Mucosa of descending colon (tissue), 3 donors: ENCODE measurements at regions not wholly inside any gene's neighbourhood (a gene's known extent, or its start where the extent isn't known, plus 50 kb on each side); places are given as distances from the start of the nearest gene placed in this dataset.

Experiments
- ATAC-seq: fragments of 200-7000 bp; cut with Tn5 transposase; one replicate; pipeline ENCODE4 v1.9.1; 2020; ENCODE audit warnings: mild to moderate bottlenecking, moderate library complexity
- DNase-seq, 3 donors: peaks; one replicate each; pipeline ENCODE4 v3.0.0-alpha.2; 2020
- H3K36me3 ChIP-seq: fragments of 200-600 bp; one replicate; pipeline ENCODE4 v1.8.0; 2021; ENCODE audit warnings: low read depth, mild to moderate bottlenecking
- H3K4me1 ChIP-seq: fragments of 200-600 bp; one replicate; pipeline ENCODE4 v1.8.0; 2021; ENCODE audit warnings: low read depth, mild to moderate bottlenecking
- H3K4me3 ChIP-seq: fragments of 200-600 bp; one replicate; pipeline ENCODE4 v1.8.0; 2021; ENCODE audit warnings: mild to moderate bottlenecking
- H3K9me3 ChIP-seq: fragments of 200-600 bp; one replicate; pipeline ENCODE4 v1.8.0; 2021; ENCODE audit warnings: mild to moderate bottlenecking
- intact Hi-C, 2 donors: fragments of 100-400 bp; cut with DNase I in 1 of 2; cut with micrococcal nuclease in 1 of 2; formaldehyde crosslinking; loops; one replicate each; pipeline versions ENCODE4 v1.11.0 to v1.11.1; 2022; cut with DNase I, micrococcal nuclease
- TF ChIP-seq, protein P1 (sequence below): fragments of 200-600 bp; IDR thresholded peaks from one replicate; pipeline ENCODE4 v1.8.0; 2022; ENCODE audit warnings: antibody characterized with exemption, mild to moderate bottlenecking
- donor health status: DM: no; HTN: no; CAD: no; lungs with moderate emphysema.
- donor health status: DM: no; HTN: no; CAD: no.
- donor health status: DM: no; HTN: yes; CAD: no.

DNA sequence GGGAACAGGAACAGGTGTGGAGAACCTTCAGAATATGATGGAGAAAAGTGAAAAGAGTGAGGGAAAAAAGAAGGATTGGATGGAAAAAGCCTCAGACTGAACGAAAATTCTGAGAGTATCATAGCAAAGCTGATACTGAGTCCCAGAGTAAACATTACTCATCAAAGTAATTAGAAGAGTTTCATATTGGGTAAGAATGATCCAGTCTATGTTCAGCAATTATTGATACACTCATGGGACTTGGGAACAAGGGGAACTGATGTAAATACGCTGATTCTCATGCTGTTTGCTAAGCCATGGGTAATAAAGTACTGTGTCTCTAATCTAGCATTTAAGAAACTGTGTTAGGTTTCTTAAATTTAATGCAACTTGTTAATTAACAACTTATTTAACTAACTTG lies 219.9 kb upstream of the NOL4 start:
- Histone ChIP-seq H3K4me1 (no peaks in the 10 kb centered on the region), H3K4me3 (no peak overlapping the region), H3K9me3 (no peaks in the 10 kb centered on the region), H3K36me3 (no peaks in the 10 kb centered on the region)
- DNase-seq (no peak), ATAC-seq (no peak)
- TF ChIP-seq, protein P1, sequence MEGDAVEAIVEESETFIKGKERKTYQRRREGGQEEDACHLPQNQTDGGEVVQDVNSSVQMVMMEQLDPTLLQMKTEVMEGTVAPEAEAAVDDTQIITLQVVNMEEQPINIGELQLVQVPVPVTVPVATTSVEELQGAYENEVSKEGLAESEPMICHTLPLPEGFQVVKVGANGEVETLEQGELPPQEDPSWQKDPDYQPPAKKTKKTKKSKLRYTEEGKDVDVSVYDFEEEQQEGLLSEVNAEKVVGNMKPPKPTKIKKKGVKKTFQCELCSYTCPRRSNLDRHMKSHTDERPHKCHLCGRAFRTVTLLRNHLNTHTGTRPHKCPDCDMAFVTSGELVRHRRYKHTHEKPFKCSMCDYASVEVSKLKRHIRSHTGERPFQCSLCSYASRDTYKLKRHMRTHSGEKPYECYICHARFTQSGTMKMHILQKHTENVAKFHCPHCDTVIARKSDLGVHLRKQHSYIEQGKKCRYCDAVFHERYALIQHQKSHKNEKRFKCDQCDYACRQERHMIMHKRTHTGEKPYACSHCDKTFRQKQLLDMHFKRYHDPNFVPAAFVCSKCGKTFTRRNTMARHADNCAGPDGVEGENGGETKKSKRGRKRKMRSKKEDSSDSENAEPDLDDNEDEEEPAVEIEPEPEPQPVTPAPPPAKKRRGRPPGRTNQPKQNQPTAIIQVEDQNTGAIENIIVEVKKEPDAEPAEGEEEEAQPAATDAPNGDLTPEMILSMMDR = no peak
- intact Hi-C loops = no loop called here

DNA sequence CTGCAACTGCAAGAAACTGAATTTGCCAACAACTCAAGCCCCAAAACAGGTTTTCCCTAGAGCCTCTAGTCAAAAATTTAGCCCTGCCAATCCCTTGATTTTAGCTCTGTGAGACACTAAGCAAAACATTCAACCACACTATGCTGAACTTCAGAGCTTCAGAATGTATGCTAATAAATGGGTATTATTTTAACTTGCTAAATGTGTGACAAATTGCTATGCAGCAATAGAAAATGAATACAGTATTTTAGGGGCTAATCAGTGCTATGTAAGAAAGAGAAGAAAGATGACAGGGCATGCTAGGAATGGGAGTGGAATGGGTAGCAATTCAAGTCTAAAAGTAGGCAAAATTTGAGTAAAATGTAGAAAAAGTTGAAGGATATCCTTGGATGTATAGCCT lies 223.9 kb upstream of the NOL4 start:
- no peak for DNase-seq
- no peak for ATAC-seq
- TF ChIP-seq, protein P1 = no peak
- H3K4me3 ChIP-seq = no peak overlapping the region
- no peaks in the 10 kb centered on the region for H3K4me1 ChIP-seq
- no peaks in the 10 kb centered on the region for H3K36me3 ChIP-seq
- H3K9me3 ChIP-seq = no peaks in the 10 kb centered on the region
- intact Hi-C loops = no loop called here

DNA sequence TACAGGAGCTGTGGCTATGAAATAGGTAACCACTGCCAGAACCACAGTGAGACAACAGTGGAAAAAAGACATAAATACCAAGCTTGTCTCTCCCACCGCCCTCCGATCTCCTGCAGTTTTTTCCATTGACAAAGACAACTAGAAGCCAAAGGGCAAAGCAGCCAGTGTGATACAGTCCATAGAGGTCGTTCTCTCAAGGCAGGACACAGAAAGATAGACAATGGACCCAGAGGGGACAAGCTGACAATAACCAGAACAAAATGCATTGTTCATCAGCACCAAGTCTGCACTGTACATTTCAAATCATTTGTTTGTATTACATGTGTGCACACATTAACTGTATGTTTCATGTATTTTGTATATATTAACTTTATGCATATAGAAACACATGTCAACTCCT lies 233.0 kb upstream of the NOL4 start:
- no peaks in the 10 kb centered on the region for H3K9me3 ChIP-seq
- intact Hi-C loops = no loop called here
- no peaks in the 10 kb centered on the region for H3K4me1 ChIP-seq
- no peak for ATAC-seq
- no peak for DNase-seq
- no peak overlapping the region for H3K4me3 ChIP-seq
- no peaks in the 10 kb centered on the region for H3K36me3 ChIP-seq
- TF ChIP-seq, protein P1 = no peak

DNA sequence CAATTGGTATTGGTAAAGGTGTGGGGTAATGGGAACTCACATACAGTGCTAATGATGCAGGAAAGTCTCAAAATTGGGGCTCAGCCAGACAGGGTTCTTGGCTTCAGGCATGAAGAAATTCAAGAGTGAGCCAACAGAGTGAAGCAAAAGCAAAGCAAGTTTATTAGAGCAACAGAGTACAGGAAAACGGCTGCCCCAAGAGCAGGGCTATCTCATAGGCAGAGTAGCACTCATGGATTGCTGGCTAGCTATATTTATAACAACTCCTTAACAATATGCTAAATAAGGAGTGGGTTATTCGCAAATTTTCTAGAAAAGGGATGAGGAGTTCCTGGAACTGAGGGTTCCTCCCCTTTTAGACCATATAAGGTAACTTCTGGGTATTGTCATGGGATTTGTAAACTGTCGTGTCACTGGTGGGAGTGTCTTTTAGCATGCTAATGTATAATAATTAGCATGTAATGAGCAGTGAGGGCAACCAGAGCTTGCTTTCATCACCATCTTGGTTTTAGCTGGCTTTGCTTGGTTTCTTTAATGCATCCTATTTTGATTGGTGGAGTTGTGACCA lies 233.8 kb upstream of the NOL4 start:
- Histone ChIP-seq H3K4me1 (no peaks in the 10 kb centered on the region), H3K9me3 (no peaks in the 10 kb centered on the region), H3K4me3 (no peak overlapping the region), H3K36me3 (no peaks in the 10 kb centered on the region)
- ATAC-seq (no peak), DNase-seq (no peak)
- TF ChIP-seq, protein P1 = no peak
- intact Hi-C loops = no loop called here

DNA sequence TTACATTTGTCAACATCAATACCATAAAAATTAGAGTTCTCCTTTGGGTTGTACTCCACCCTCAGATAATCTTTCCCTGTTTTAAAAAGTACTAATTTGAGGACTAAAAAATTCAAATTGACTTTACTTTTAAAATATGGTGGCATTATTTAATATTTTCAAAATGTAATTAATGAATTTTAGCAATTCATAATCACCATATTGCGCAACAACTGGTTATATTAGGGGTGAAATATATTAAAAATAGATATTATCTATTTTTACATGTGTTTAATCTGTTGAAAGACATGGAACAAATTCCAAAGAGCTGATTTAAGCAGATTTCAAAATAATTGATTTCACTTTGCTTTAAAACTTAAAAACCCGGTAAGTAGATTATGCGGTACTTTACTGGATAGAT lies 236.6 kb upstream of the NOL4 start:
- Histone ChIP-seq H3K9me3 (no peaks in the 10 kb centered on the region), H3K36me3 (no peaks in the 10 kb centered on the region), H3K4me1 (no peaks in the 10 kb centered on the region), H3K4me3 (no peak overlapping the region)
- TF ChIP-seq, protein P1 = no peak
- ATAC-seq (no peak), DNase-seq (no peak)
- intact Hi-C loops = no loop called here

DNA sequence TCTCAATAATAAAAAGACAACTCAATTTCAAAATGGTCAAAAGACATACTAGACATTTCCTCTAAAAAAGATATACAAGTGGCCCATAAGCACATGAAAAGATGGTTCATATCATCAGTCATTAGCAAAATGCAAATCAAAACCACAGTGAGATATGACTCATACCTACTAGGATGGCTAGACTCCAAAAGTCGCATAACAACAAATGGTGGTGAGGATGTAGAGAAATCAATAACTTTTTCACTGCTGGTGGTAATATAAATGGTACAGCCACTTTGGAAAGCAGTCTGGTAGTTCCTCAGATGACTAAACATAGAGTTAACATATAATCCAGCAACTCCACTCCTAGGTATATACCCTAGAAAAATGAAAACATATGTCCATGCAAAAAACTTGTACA lies 242.3 kb upstream of the NOL4 start:
- intact Hi-C loops = no loop called here
- ATAC-seq (no peak), DNase-seq (no peak)
- H3K4me1 ChIP-seq = no peaks in the 10 kb centered on the region
- TF ChIP-seq, protein P1 = no peak
- H3K36me3 ChIP-seq = no peaks in the 10 kb centered on the region
- no peaks in the 10 kb centered on the region for H3K9me3 ChIP-seq
- no peak overlapping the region for H3K4me3 ChIP-seq
